Choroid plexus epithelial cell (primary cell): ENCODE measurements at regions not wholly inside any gene's neighbourhood (a gene's known extent, or its start where the extent isn't known, plus 50 kb on each side); places are given as distances from the start of the nearest gene placed in this dataset.

Source experiments
- DNase-seq: peaks from one replicate; pipeline ENCODE4 v3.0.0-alpha.2; 2010; ENCODE audit warnings: low read depth
- H3K4me3 ChIP-seq: 2 replicates; pipeline ENCODE4 v1.5.1; 2011; ENCODE audit warnings: low read depth, mild to moderate bottlenecking, control low read depth, low read length, moderate library complexity
- CTCF ChIP-seq: conservative IDR thresholded peaks from 2 replicates; pipeline ENCODE4 v1.5.1; 2011; ENCODE audit warnings: low read depth, mild to moderate bottlenecking, control low read depth, inconsistent platforms, low read length, moderate library complexity

- no peak overlapping the region for H3K4me3 ChIP-seq
- no peak for TF ChIP-seq CTCF
- peak; percentile 41 for DNase-seq
Measured at GRCh38 chr10:62584731-62585130, 210.6 kb downstream of the ZNF365 start.

DNA sequence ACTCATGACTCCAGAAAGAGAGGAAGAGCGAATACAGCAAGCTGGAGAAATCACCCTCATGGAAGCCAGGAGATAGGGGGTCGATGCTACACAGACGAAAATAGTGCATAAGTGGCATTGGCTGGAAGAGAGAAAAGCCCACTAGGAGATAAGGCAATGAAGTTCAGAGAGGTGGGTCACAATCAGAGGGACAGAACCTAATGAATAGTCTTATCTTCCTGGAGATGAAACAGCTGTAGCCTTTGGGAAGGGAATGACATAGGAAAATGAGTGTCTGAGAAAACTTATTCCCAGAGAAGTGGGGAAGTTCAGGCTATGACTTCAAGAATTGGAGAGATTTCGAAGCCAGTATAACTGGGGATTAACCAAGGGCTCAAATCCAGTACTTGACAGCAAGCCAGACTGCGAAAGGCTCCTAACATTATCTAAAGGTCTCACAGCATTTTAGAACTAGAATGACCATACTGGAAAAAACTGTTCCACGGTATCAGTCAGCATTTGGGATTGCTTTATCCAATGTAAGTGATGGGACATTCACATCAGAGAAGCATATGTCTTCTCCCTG lies 211.1 kb downstream of the ZNF365 start:
- no peak overlapping the region for H3K4me3 ChIP-seq
- no peak for TF ChIP-seq CTCF
- no peak for DNase-seq

DNA sequence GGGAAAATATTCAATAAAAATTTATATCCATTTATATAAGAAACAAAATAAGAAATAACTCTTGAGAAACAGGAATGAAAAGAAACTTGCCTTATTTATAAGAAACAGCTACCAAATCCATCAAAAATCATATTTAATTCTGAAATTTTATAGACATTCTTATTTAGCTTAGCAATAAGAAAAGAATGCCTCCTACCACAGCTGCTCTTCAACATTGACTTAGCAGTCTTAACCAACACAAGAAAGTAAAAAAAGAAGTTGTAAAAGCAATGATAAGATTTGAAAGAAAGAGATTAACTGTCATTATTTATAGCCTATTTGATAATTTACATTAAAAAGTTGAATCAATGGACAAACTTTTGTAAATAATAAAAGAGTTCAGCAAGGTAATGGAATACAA lies 212.8 kb downstream of the ZNF365 start:
- H3K4me3 ChIP-seq: no peak overlapping the region
- no peak for TF ChIP-seq CTCF
- peak; percentile 50 for DNase-seq

DNA sequence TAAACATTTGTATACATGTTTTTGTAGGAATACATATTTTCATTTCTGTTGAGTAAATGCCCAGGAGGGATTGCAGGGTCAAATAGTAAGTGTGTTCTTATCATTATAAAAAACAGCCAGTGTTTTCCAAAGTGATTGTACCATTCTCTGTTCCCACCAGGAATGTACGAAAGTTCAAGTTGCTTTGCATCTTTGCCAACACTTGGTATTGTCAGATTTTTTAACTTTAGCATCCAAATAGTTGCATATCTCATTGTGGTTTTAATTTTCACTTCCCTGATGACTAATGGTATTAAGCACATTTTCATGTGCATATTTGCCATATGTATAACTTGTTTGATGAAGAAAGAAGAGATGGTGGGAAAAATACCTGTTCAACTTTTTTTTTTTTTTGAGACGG lies 213.9 kb downstream of the ZNF365 start:
- no peak for DNase-seq
- no peak for TF ChIP-seq CTCF
- H3K4me3 ChIP-seq: no peak overlapping the region

GRCh38 chr10:62589689-62590088 lies 214.8 kb upstream of the ADO start:
- peak; percentile 19 for DNase-seq
- H3K4me3 ChIP-seq: no peak overlapping the region
- TF ChIP-seq CTCF: no peak

DNA sequence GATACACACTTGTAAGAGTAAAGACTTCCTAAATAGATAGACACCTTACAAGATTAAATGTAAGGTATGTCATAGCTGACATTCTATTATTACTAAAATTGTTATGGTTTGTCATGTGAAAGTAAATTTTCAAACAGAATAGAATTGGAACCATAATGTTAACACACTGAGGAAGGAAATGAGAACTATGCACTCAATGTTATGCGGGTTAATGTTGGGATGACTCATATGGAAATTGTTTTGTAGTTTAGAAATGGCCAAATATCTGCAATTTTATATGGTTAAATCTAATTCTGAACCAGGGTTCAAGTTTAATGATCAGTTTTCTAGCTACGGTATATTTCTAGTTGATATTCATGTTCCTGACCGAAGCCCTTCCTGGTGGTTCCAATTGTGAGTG lies 214.2 kb upstream of the ADO start:
- DNase-seq: peak; percentile 32
- no peak for TF ChIP-seq CTCF
- no peak overlapping the region for H3K4me3 ChIP-seq

- peak; percentile 97 for TF ChIP-seq CTCF
- no peak overlapping the region for H3K4me3 ChIP-seq
- DNase-seq: peak; percentile 76
Measured at GRCh38 chr10:62594093-62594520, 210.4 kb upstream of the ADO start.
